CD4-positive, CD25-positive, alpha-beta regulatory T cell (primary cell): ENCODE measurements at regions not wholly inside any gene's neighbourhood (a gene's known extent, or its start where the extent isn't known, plus 50 kb on each side); places are given as distances from the start of the nearest gene placed in this dataset.
A peak's percentile ranks its signal among the peaks of the same experiment; 100 is the strongest.

Experiments
- ATAC-seq, 2 donors: fragments of 150-1000 bp; cut with Tn5 transposase; one replicate each; pipeline ENCODE4 v1.10.0; 2021; ENCODE audit warnings: low read depth in 2 of 2, moderate number of reproducible peaks in 2 of 2, moderate library complexity in 1 of 2
- DNase-seq, 3 donors: peaks; one replicate each; pipeline versions ENCODE4 v3.0.0 to v3.0.0-alpha.2; 2012 to 2022; ENCODE audit warnings: mixed read lengths in 1 of 3
- H3K27ac ChIP-seq: one replicate; pipeline ENCODE4 v1.7.0; 2013; ENCODE audit warnings: mild to moderate bottlenecking, low read length; ENCODE audit not compliant: insufficient read depth, poor library complexity, severe bottlenecking
- H3K27me3 ChIP-seq: one replicate; pipeline ENCODE4 v1.7.0; 2013; ENCODE audit warnings: low read length; ENCODE audit not compliant: control insufficient read depth, insufficient read depth
- H3K36me3 ChIP-seq: one replicate; pipeline ENCODE4 v1.7.0; 2013; ENCODE audit warnings: mild to moderate bottlenecking, low read length, moderate library complexity; ENCODE audit not compliant: control insufficient read depth, insufficient read depth
- H3K4me1 ChIP-seq: 2 replicates; pipeline ENCODE4 v1.7.0; 2013; ENCODE audit warnings: mild to moderate bottlenecking, low read length; ENCODE audit not compliant: insufficient read depth, control insufficient read depth, poor library complexity, severe bottlenecking
- H3K4me3 ChIP-seq: one replicate; pipeline ENCODE4 v1.7.0; 2013; ENCODE audit warnings: low read depth, mild to moderate bottlenecking, low read length, moderate library complexity
- H3K9me3 ChIP-seq, 2 experiments: 1 replicate in 1 of 2; 2 replicates in 1 of 2; pipeline ENCODE4 v1.7.0; 2013; ENCODE audit warnings: low read length in 2 of 2, mild to moderate bottlenecking in 1 of 2, moderate library complexity in 1 of 2; ENCODE audit not compliant: control insufficient read depth in 2 of 2
- H3K27ac Mint-ChIP-seq, 3 donors: one replicate each; pipeline ENCODE4 v1.8.0; 2020 to 2022; ENCODE audit warnings: mild to moderate bottlenecking in 3 of 3, mixed read lengths in 3 of 3, moderate library complexity in 2 of 3
- H3K27me3 Mint-ChIP-seq: one replicate; pipeline ENCODE4 v1.8.0; 2022; ENCODE audit warnings: mild to moderate bottlenecking, mixed read lengths
- H3K36me3 Mint-ChIP-seq: one replicate; pipeline ENCODE4 v1.8.0; 2020; ENCODE audit warnings: mixed read lengths
- H3K4me1 Mint-ChIP-seq, 4 donors: one replicate each; pipeline ENCODE4 v1.8.0; 2020 to 2022; ENCODE audit warnings: mixed read lengths in 4 of 4, mild to moderate bottlenecking in 1 of 4
- H3K4me3 Mint-ChIP-seq, 4 donors: one replicate each; pipeline ENCODE4 v1.8.0; 2020 to 2022; ENCODE audit warnings: mild to moderate bottlenecking in 4 of 4, mixed read lengths in 4 of 4, moderate library complexity in 3 of 4
- H3K9me3 Mint-ChIP-seq, 7 donors: one replicate each; pipeline ENCODE4 v1.8.0; 2020 to 2022; ENCODE audit warnings: mixed read lengths in 7 of 7, mild to moderate bottlenecking in 3 of 7, moderate library complexity in 2 of 7

- Mint-ChIP-seq H3K4me3 (peak overlapping the region in 1 of 4 donors; percentile 4), H3K4me1 (no peaks in the 10 kb centered on the region), H3K27me3 (peaks cover 4% of the 10 kb centered on the region), H3K36me3 (no peaks in the 10 kb centered on the region), H3K27ac (no peak overlapping the region), H3K9me3 (peaks cover 0 to 26% (median 9%) of the 10 kb centered on the region in 7 donors)
- Histone ChIP-seq H3K27ac (no peak overlapping the region), H3K9me3 (peaks cover 4 to 12% of the 10 kb centered on the region in 2 experiments), H3K4me3 (no peak overlapping the region), H3K36me3 (no peaks in the 10 kb centered on the region), H3K4me1 (no peaks in the 10 kb centered on the region), H3K27me3 (no peaks in the 10 kb centered on the region)
- DNase-seq (no peak), ATAC-seq (no peak)
Measured at GRCh38 chr9:30411571-30411970, 1972.9 kb upstream of the ACO1 start.

- H3K4me3 Mint-ChIP-seq, result no peak overlapping the region
- no peak overlapping the region for H3K4me3 ChIP-seq
- no peak overlapping the region for H3K27ac Mint-ChIP-seq
- no peaks in the 10 kb centered on the region for H3K9me3 ChIP-seq
- H3K4me1 ChIP-seq, result no peaks in the 10 kb centered on the region
- H3K36me3 ChIP-seq, result no peaks in the 10 kb centered on the region
- no peak for DNase-seq
- no peaks in the 10 kb centered on the region for H3K36me3 Mint-ChIP-seq
- no peaks in the 10 kb centered on the region for H3K27me3 ChIP-seq
- H3K27ac ChIP-seq, result no peak overlapping the region
- no peaks in the 10 kb centered on the region for H3K27me3 Mint-ChIP-seq
- H3K9me3 Mint-ChIP-seq, result peaks cover 0 to 14% (median 4%) of the 10 kb centered on the region in 7 donors
- no peak for ATAC-seq
- no peaks in the 10 kb centered on the region for H3K4me1 Mint-ChIP-seq
Measured at GRCh38 chr9:30459156-30459555, 1925.3 kb upstream of the ACO1 start.

- Mint-ChIP-seq H3K4me3 (no peak overlapping the region), H3K27ac (no peak overlapping the region), H3K9me3 (peaks cover 0 to 7% (median 5%) of the 10 kb centered on the region in 7 donors), H3K4me1 (no peaks in the 10 kb centered on the region), H3K36me3 (no peaks in the 10 kb centered on the region), H3K27me3 (no peaks in the 10 kb centered on the region)
- Histone ChIP-seq H3K27ac (no peak overlapping the region), H3K4me3 (no peak overlapping the region), H3K27me3 (no peaks in the 10 kb centered on the region), H3K36me3 (no peaks in the 10 kb centered on the region), H3K4me1 (no peaks in the 10 kb centered on the region), H3K9me3 (no peaks in the 10 kb centered on the region)
- ATAC-seq, result no peak
- no peak for DNase-seq
Measured at GRCh38 chr9:30476826-30477225, 1907.6 kb upstream of the ACO1 start.

DNA sequence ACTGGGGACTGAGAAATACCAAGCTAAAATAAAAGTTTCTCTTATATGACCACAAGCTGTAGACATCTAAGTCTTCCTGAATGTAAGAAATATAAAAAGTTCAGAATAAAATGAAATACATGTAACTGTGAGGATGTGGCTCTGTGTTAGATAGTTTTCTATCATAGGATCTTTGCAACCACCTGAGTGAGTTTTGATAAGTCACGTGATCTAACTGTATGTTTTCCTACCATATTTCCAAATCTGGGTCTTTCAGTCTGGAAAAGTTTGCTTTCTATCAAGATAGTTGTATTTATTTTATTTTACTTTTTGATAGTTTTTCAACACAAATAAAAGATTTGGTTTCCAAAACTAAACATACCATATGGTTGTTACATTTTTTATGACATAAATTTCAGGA lies 1905.8 kb upstream of the ACO1 start:
- no peak overlapping the region for H3K4me3 ChIP-seq
- H3K4me1 Mint-ChIP-seq, result no peaks in the 10 kb centered on the region

GRCh38 chr9:30482499-30482898 lies 1901.9 kb upstream of the ACO1 start:
- Mint-ChIP-seq H3K4me3 (no peak overlapping the region), H3K27me3 (no peaks in the 10 kb centered on the region), H3K27ac (no peak overlapping the region), H3K9me3 (peaks cover 0 to 18% (median 4%) of the 10 kb centered on the region in 7 donors), H3K36me3 (no peaks in the 10 kb centered on the region), H3K4me1 (no peaks in the 10 kb centered on the region)
- ATAC-seq (no peak), DNase-seq (no peak)
- Histone ChIP-seq H3K4me1 (no peaks in the 10 kb centered on the region), H3K27me3 (no peaks in the 10 kb centered on the region), H3K27ac (no peak overlapping the region), H3K4me3 (no peak overlapping the region), H3K9me3 (no peaks in the 10 kb centered on the region), H3K36me3 (no peaks in the 10 kb centered on the region)

More for the DNA sequence above, 1905.8 kb upstream of the ACO1 start:
- Histone ChIP-seq H3K27ac (no peak overlapping the region), H3K4me1 (no peaks in the 10 kb centered on the region), H3K9me3 (no peaks in the 10 kb centered on the region), H3K27me3 (no peaks in the 10 kb centered on the region), H3K36me3 (no peaks in the 10 kb centered on the region)
- no peaks in the 10 kb centered on the region for H3K27me3 Mint-ChIP-seq
- H3K9me3 Mint-ChIP-seq, result peaks cover 0 to 12% (median 4%) of the 10 kb centered on the region in 7 donors
- H3K27ac Mint-ChIP-seq, result no peak overlapping the region
- no peak overlapping the region for H3K4me3 Mint-ChIP-seq
- no peak for ATAC-seq
- no peak for DNase-seq
- H3K36me3 Mint-ChIP-seq, result no peaks in the 10 kb centered on the region

DNA sequence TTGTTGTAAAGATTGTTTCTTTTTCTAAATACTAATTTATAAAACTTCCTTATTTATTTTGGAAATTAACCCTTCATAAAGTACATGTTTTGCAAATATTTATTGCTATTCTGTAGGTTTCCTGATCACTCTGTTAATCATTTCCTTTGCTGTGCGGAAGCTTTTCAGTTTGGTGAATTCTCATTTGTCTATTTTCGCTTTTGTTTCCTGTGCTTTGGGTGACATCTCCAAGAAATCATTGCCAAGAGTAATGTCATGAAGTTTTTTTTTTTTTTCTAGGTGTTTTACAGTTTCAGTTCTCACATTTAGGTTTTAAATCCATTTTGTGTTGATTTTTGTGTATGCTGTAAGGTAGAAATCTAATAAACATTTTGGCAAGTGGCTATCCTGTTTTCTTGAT lies 1899.8 kb upstream of the ACO1 start:
- no peaks in the 10 kb centered on the region for H3K27me3 Mint-ChIP-seq
- no peaks in the 10 kb centered on the region for H3K4me1 ChIP-seq
- H3K4me3 Mint-ChIP-seq, result no peak overlapping the region
- DNase-seq (no peak), ATAC-seq (no peak)
- H3K9me3 ChIP-seq, result no peaks in the 10 kb centered on the region
- H3K9me3 Mint-ChIP-seq, result peaks cover 0 to 18% (median 4%) of the 10 kb centered on the region in 7 donors
- H3K4me1 Mint-ChIP-seq, result no peaks in the 10 kb centered on the region
- H3K27me3 ChIP-seq, result no peaks in the 10 kb centered on the region
- no peak overlapping the region for H3K4me3 ChIP-seq
- H3K36me3 ChIP-seq, result no peaks in the 10 kb centered on the region
- H3K27ac Mint-ChIP-seq, result no peak overlapping the region
- H3K36me3 Mint-ChIP-seq, result no peaks in the 10 kb centered on the region
- no peak overlapping the region for H3K27ac ChIP-seq

DNA sequence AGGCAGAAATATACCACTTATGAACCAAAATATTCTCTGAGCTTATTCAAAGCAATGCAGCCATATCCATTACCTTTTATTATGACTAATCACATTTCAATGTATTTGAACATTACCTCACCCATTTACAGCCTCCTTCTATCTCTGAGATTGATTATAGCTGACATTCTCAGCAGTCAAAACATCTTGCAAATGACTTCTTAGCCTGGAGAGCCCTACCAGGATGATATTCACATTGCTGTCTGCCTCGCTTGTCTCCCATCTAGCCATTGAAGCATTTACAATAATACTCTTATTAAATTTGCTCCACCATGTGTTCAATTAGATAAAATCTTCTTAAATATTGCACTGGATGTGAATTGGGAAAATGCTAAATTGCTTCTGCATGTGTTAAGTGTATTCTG lies 1879.9 kb upstream of the ACO1 start:
- DNase-seq, result no peak
- Mint-ChIP-seq H3K36me3 (no peaks in the 10 kb centered on the region), H3K27ac (no peak overlapping the region), H3K4me1 (no peaks in the 10 kb centered on the region), H3K4me3 (no peak overlapping the region), H3K9me3 (peaks cover 0 to 2% (median 0%) of the 10 kb centered on the region in 7 donors), H3K27me3 (no peaks in the 10 kb centered on the region)
- Histone ChIP-seq H3K27me3 (no peaks in the 10 kb centered on the region), H3K4me3 (no peak overlapping the region), H3K36me3 (no peaks in the 10 kb centered on the region), H3K9me3 (no peaks in the 10 kb centered on the region), H3K4me1 (no peaks in the 10 kb centered on the region), H3K27ac (no peak overlapping the region)
- ATAC-seq, result no peak

GRCh38 chr9:30505311-30505710 lies 1879.1 kb upstream of the ACO1 start:
- H3K9me3 Mint-ChIP-seq, result no peaks in the 10 kb centered on the region
- no peaks in the 10 kb centered on the region for H3K27me3 Mint-ChIP-seq
- H3K4me1 ChIP-seq, result no peaks in the 10 kb centered on the region
- ATAC-seq (no peak), DNase-seq (no peak)
- H3K27ac ChIP-seq, result no peak overlapping the region
- no peaks in the 10 kb centered on the region for H3K36me3 Mint-ChIP-seq
- no peaks in the 10 kb centered on the region for H3K4me1 Mint-ChIP-seq
- no peaks in the 10 kb centered on the region for H3K27me3 ChIP-seq
- no peaks in the 10 kb centered on the region for H3K9me3 ChIP-seq
- H3K4me3 ChIP-seq, result no peak overlapping the region
- H3K36me3 ChIP-seq, result no peaks in the 10 kb centered on the region
- no peak overlapping the region for H3K4me3 Mint-ChIP-seq
- no peak overlapping the region for H3K27ac Mint-ChIP-seq
